Ovary (tissue), 7 donors: ENCODE measurements at regions not wholly inside any gene's neighbourhood (a gene's known extent, or its start where the extent isn't known, plus 50 kb on each side); places are given as distances from the start of the nearest gene placed in this dataset.

Experiments
- DNase-seq, 5 donors: peaks; one replicate each; pipeline ENCODE4 v3.0.0-alpha.2; 2019 to 2020
- H3K27ac ChIP-seq, 2 donors: fragments of 200-600 bp; one replicate each; pipeline versions ENCODE4 v1.5.1 to v1.8.0; 2019 to 2022
- H3K27me3 ChIP-seq: fragments of 200-600 bp; one replicate; pipeline ENCODE4 v1.8.0; 2022
- H3K36me3 ChIP-seq: fragments of 200-600 bp; sonication (generic); one replicate; pipeline ENCODE4 v1.5.1; 2019
- H3K4me1 ChIP-seq: one replicate; pipeline ENCODE4 v1.8.1; 2013; ENCODE audit warnings: mild to moderate bottlenecking, moderate library complexity; ENCODE audit not compliant: insufficient read depth
- H3K4me3 ChIP-seq: fragments of 200-600 bp; sonication (generic); one replicate; pipeline ENCODE4 v1.5.1; 2017
- H3K9me3 ChIP-seq, 2 donors: fragments of 200-600 bp in 1 of 2; sonication (generic) in 1 of 2; one replicate each; pipeline versions ENCODE4 v1.5.1 to v1.8.1; 2013 to 2019; ENCODE audit warnings: mild to moderate bottlenecking in 1 of 2, moderate library complexity in 1 of 2
- CTCF ChIP-seq, 3 donors: fragments of 450-650 bp in 2 of 3; fragments of 200-600 bp in 1 of 3; IDR thresholded peaks; one replicate each; pipeline versions ENCODE4 v1.5.1 to v1.8.0; 2016 to 2022; ENCODE audit warnings: antibody characterized with exemption in 3 of 3, mild to moderate bottlenecking in 1 of 3
- EP300 ChIP-seq: sonication (generic); formaldehyde crosslinking; IDR thresholded peaks from one replicate; pipeline ENCODE4 v1.6.1; 2017; ENCODE audit warnings: antibody characterized with exemption
- POLR2A ChIP-seq: fragments of 450-650 bp; IDR thresholded peaks from one replicate; pipeline ENCODE4 v1.6.1; 2017; ENCODE audit warnings: antibody characterized with exemption, mild to moderate bottlenecking, moderate library complexity
- WGBS, 3 donors: extraction: QIAGEN DNeasy Blood & Tissue Kit in 1 of 3; methylation state at CpG; one replicate each; pipeline versions ENCODE4 v1.1.5 to v1.1.7; 2013 to 2017; 5-methylcytosine and 5-hydroxymethylcytosine counted together
- intact Hi-C, 4 donors: fragments of 100-400 bp; cut with DNase I; formaldehyde crosslinking; loops; one replicate each; pipeline versions ENCODE4 v1.11.0 to v1.15.1; 2022 to 2023
- donor health status: DM: no; HTN: no; CAD: no; lungs with moderate emphysema.
- donor health status: DM: no; HTN: no; CAD: no.
- donor health status: Bipolar disorder and iron deficiency.
- donor health status: DM: no; HTN: no; CAD: no.
- donor health status: DM: yes; HTN: yes; CAD: no.

- intact Hi-C loops, result no loop called here
- no peak overlapping the region for H3K27ac ChIP-seq
- H3K9me3 ChIP-seq, result no peaks in the 10 kb centered on the region
- no peak overlapping the region for H3K4me3 ChIP-seq
- no peaks in the 10 kb centered on the region for H3K36me3 ChIP-seq
- TF ChIP-seq EP300, result no peak
- no peak for TF ChIP-seq POLR2A
- TF ChIP-seq CTCF (IDR thresholded peaks at IDR 0.05), result no peak
- no peaks in the 10 kb centered on the region for H3K27me3 ChIP-seq
- H3K4me1 ChIP-seq, result no peaks in the 10 kb centered on the region
- WGBS, 3 donors, result 83 to 91% (median 84%) methylated on average over 3 of the region's 3 CpGs
- no peak for DNase-seq
Measured at GRCh38 chr4:156251373-156252065, 297.9 kb upstream of the CTSO start.

- 91 to 95% (median 93%) methylated on average over 3 of the region's 3 CpGs for WGBS, 3 donors
- Histone ChIP-seq H3K36me3 (no peaks in the 10 kb centered on the region), H3K4me3 (no peak overlapping the region)
Measured at GRCh38 chr4:156248917-156249316, 295.3 kb upstream of the CTSO start.

GRCh38 chr4:156247470-156247869 lies 293.8 kb upstream of the CTSO start:
- Histone ChIP-seq H3K36me3 (no peaks in the 10 kb centered on the region), H3K4me3 (no peak overlapping the region), H3K27me3 (no peaks in the 10 kb centered on the region), H3K27ac (no peak overlapping the region), H3K9me3 (no peaks in the 10 kb centered on the region), H3K4me1 (no peaks in the 10 kb centered on the region)
- intact Hi-C loops, result no loop called here
- DNase-seq, result no peak
- WGBS, 3 donors, result 47 to 49% (median 48%) methylated on average over 2 of the region's 2 CpGs
- TF ChIP-seq EP300 (no peak), CTCF (IDR thresholded peaks at IDR 0.05) (no peak), POLR2A (no peak)

More at GRCh38 chr4:156248917-156249316, 295.3 kb upstream of the CTSO start:
- Histone ChIP-seq H3K27ac (no peak overlapping the region), H3K27me3 (no peaks in the 10 kb centered on the region), H3K9me3 (no peaks in the 10 kb centered on the region), H3K4me1 (no peaks in the 10 kb centered on the region)
- TF ChIP-seq EP300, result no peak
- TF ChIP-seq CTCF (IDR thresholded peaks at IDR 0.05), result no peak
- DNase-seq, result no peak
- intact Hi-C loops, result no loop called here

- intact Hi-C loops, result no loop called here
- TF ChIP-seq EP300 (no peak), CTCF (IDR thresholded peaks at IDR 0.05) (no peak), POLR2A (no peak)
- Histone ChIP-seq H3K4me3 (no peak overlapping the region), H3K27ac (no peak overlapping the region), H3K4me1 (no peaks in the 10 kb centered on the region), H3K27me3 (no peaks in the 10 kb centered on the region), H3K9me3 (no peaks in the 10 kb centered on the region), H3K36me3 (no peaks in the 10 kb centered on the region)
- DNase-seq, result no peak
- WGBS, 3 donors, result 90 to 94% (median 92%) methylated on average over 4 of the region's 4 CpGs
Measured at GRCh38 chr4:156243015-156243414, 289.3 kb upstream of the CTSO start.
